Middle frontal gyrus (tissue), 1 donor: ENCODE measurements at regions not wholly inside any gene's neighbourhood (a gene's known extent, or its start where the extent isn't known, plus 50 kb on each side); places are given as distances from the start of the nearest gene placed in this dataset.

Experiments
- DNase-seq: peaks from one replicate; pipeline ENCODE4 v3.0.0-alpha.2; 2015; ENCODE audit warnings: low spot score; ENCODE audit errors: extremely low spot score

DNA sequence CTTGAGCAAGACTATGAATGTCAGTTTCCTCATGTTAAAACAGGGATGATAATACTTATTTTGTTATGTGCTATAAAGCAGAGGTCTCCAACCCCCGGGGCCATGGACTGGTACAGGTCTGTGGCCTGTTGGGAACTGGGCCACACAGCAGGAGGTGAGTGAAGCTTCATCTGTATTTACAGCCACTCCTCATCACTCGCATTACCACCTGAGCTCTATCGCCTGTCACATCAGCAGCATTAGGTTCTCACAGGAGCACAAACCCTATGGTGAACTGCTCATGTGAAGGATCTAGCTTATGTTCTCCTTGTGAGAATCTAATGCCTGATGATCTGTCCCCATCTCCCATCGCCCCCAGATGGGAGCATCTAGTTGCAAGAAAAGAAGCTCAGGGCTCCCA, 365.3 kb upstream of the SMIM30 start:
- DNase-seq, result no peak

- no peak for DNase-seq
Observed at GRCh38 chr7:113480537-113480936, 362.2 kb upstream of the SMIM30 start.

DNA sequence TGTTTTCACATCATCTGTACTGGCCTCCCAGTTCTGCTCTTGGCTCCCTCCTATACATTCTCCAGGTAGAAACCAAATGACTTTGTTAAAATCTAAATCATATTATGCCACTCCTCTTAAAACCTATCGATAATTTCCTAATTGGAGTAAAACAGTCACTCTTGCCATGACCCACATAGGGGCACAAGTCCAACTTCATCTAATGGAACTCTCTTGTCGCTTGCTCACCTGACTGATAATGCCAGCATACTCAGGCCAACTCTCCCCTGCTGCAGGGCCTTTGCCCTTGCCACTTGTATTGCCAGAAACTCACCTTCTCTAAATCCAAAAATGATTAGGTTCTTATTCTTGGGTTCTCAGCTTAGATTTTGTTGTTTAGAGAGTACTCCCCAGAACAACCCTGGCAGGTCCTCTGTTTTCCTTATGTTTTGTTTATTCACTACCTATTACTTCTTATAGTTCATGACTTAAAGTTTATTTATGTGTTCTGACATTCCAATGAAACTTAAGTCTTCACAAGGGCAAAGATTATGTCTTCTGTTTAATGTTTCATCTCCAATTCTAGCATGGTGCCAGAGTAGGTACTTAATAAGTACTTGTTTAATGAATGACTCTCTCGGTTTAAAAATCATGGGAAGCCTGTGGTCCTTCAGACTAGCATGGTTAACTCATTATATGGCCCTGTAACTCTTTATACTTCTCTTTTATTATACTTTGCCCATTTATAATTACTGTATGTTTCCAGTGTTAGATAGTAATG, 345.9 kb upstream of the SMIM30 start:
- DNase-seq, result no peak

DNA sequence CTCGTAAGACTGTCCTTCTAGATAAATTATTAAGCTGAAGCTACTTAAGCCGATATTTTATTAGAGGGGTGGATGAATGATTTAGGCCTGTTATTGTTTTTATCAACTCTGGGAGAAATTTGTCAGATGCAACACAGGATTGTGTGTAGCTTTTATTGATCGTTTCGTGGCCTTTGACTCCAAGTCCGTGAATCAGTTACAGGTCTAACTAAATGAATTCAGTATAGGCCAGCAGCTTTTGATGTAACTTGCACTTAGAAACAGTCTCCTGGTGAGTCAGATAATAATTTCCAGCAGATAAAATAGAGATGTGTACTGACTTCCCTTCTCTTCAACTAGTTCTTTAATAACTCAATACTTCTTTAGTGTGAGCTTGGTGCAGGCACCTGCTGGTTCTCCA, 341.7 kb upstream of the SMIM30 start:
- no peak for DNase-seq

- DNase-seq, result no peak
Observed at GRCh38 chr7:113456533-113456932, 338.2 kb upstream of the SMIM30 start.

DNA sequence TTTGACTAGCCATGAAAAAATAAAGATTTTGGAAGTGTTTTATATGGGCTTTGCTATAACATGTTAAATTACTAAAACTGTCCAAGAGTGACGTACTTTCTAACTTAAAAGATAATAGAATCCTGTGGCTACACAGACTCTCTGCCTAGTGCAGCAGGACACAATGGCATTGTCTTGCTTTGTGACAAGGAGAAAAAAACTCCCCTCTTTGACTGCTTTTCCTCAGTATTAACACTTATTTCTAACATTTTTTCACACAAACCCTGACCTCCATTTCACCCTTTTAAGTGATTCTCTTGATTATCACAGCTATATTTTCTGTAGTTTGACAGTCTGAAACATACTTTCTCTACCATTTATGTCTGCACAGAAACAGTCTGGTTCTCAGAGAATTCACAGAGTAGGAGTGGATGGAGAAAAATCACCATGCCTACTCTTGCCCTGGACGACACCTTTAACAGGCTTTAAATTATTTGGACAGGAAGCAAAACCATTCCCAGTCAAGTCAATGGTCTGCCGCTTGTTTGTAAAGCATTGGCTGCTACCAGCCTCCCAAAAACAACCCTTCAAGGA, 336.3 kb upstream of the SMIM30 start:
- no peak for DNase-seq

GRCh38 chr7:113452245-113452644, 333.9 kb upstream of the SMIM30 start:
- DNase-seq, result no peak

DNA sequence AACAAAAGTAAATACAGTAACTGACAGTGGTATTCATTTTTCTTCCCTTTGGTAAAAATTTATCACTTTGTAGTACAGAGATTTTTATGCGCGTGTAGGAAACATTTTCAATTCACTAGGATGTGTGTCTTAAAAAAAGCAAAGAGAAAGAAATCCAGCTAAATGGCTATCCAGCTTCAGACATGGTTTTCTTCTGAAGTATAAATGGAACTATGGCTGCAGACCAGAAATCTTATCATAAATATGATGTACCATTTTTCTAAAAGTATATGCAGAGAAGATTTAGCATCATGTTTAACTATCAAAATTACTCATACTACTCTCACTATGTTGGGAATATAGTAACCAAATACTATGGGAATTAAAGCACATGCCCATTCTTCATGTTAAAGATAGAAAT, 328.4 kb upstream of the SMIM30 start:
- no peak for DNase-seq

GRCh38 chr7:113446391-113446790, 328.0 kb upstream of the SMIM30 start:
- no peak for DNase-seq

DNA sequence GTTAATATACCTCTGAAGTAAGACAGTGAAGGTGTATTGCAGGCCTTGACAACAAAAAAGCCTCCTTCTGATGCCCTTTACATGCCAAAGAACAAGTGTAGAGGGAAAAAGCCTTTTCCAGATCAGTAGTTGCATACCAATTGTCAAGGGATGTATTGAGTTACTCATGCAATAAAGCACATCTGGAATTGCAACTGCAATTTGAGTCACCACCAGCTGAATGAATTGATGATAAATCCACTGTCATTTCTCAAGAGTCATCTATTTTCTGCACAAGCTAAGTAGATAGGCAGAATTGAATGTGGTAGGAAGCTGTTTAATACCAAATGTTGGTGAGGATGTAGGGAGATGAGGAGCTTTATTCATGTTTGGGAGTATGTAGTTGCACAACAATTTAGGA, 325.9 kb upstream of the SMIM30 start:
- no peak for DNase-seq

DNA sequence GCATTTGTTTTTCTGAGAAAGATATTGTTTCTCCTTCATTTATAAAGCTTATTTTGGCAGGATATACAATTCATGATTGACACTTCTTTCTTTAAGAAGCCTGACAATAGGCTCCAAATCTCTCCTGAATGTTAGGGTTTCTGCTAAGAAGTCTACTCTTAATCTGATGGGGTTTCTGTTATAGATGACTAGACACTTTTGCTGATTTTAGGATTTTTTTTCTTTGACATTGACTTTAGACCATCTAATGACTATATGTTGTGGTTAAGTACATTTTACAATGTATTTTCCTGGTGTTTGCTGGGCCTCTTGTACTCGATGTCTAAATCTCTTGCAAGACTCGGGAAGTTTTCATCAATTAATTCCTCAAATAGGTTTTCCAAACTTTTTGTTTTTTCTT, 321.8 kb upstream of the SMIM30 start:
- no peak for DNase-seq

DNA sequence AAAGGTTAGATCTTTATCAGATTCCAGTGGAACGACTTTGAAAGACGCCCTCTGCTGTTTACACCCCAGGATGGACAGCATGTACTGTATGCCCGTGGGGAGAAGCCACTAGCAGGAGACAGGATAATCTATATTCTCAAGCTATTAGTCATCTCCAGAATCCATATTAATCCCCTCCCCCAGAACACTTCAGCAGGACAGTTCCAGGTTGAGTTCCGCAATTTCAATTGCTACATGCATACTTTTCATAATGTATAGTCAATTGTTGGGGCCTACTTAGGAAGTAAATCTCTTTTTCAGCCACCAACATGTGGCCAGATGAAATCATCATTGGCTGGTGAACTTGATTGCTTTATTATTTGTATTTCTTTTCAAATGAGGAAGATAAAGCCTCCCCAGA, 313.1 kb upstream of the SMIM30 start:
- DNase-seq, result no peak

DNA sequence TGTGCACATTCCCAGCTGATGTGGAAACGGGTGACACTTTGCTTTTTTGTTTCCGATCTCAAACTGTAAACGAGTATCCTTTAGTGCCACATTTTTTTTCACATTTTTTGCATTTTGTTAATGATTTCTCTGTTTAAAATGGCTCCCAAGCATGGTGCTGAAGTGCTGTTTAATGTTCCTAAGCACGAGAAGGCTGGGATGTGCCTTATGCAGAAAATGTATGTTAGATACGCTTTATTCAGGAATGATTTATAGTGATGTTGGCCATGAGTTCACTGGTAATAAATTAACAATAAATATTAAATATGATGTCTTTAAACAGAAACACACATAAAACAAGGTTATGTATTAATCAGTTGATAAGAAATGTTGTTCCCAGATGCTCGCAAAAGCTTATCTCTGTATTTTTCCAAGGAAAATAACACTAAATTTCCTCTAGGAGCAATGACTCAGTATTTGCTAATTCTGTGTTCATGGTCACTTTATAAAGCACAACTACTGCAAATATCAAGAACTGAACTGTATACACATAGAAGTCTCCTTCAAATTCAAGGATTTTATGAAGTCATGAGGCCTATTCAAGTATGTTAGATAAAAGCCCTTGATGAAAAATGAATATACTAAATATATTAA, 305.9 kb upstream of the SMIM30 start:
- DNase-seq, result no peak

- peak; percentile 51 for DNase-seq
Observed at GRCh38 chr7:113421696-113422330, 303.5 kb upstream of the SMIM30 start.

GRCh38 chr7:113414401-113415035, 296.2 kb upstream of the SMIM30 start:
- no peak for DNase-seq

DNA sequence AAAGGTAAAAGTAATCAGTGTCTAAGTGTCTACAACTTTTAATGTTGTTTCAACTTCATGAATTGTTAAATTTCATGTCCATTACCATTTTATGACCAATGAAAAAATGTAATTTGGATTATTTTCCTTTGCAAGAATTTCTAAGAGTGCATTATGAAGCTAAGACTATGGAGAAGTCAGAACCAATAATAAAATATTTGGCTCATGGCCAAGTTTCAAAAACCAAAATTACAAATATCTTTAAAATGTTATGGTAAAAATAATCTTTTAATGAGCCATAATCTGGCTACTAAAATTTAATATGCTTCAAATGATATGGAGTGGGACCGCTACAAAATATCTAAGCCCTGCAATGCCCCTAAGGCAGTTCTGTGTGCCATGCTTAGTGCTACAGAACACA, 294.1 kb upstream of the SMIM30 start:
- no peak for DNase-seq

- no peak for DNase-seq
Observed at GRCh38 chr7:113410796-113411195, 292.4 kb upstream of the SMIM30 start.

DNA sequence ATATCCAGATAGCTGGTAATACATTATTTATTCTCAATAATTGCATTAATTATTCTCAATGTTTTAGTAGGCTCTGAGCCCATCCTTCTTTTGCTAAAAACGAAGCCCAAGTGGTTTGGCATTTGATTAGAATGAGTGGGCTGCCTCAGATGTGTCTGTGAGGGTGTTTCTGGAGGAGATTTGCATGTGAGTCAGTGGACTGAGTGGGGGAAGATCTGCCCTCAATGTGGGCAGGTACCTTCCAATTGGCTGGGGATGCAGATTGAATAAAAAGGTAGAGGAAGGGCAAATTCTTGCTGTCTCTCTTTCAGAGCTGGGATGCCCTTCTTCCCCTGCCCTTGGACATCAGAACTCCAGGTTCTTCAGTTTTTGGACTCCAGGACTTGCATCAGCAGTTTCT, 290.6 kb upstream of the SMIM30 start:
- DNase-seq, result no peak

GRCh38 chr7:113405296-113406056, 287.1 kb upstream of the SMIM30 start:
- DNase-seq, result no peak

GRCh38 chr7:113404245-113404644, 285.9 kb upstream of the SMIM30 start:
- no peak for DNase-seq

GRCh38 chr7:113402482-113402881, 284.1 kb upstream of the SMIM30 start:
- no peak for DNase-seq
